ENCODE measurements at regions not wholly inside any gene's neighbourhood (a gene's known extent, or its start where the extent isn't known, plus 50 kb on each side); places are given as distances from the start of the nearest gene placed in this dataset.

DNA sequence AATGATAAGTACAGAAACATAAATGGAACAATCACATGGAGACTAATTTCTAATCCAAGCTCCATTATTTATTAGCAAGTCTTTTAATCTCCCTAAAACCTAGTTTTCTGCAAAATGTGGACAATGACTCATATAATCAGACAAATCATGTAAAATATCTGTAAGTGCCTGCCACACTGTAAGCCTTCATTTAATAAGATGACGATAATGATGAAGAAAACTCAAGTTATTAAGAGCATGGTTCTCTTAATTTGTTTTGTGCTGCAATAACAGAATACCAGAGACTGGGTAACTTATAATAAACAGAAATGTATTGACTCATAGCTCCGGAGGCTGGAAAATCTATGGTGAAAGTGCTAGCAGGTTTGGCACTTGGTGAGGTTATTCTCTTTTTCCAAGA lies 535.3 kb upstream of the LRFN5 start:
- no peaks in the 10 kb centered on the region for H3K4me1 Mint-ChIP-seq
- ATAC-seq (ENCODE audit: low read depth in 2 of 2) (no peak), DNase-seq (no peak)
- H3K4me3 Mint-ChIP-seq: no peak overlapping the region
- no peak overlapping the region for H3K27ac Mint-ChIP-seq
- peaks cover 0 to 2% (median 0%) of the 10 kb centered on the region in 7 donors for H3K9me3 Mint-ChIP-seq
- no peaks in the 10 kb centered on the region for H3K27me3 Mint-ChIP-seq
- H3K36me3 Mint-ChIP-seq: no peaks in the 10 kb centered on the region

DNA sequence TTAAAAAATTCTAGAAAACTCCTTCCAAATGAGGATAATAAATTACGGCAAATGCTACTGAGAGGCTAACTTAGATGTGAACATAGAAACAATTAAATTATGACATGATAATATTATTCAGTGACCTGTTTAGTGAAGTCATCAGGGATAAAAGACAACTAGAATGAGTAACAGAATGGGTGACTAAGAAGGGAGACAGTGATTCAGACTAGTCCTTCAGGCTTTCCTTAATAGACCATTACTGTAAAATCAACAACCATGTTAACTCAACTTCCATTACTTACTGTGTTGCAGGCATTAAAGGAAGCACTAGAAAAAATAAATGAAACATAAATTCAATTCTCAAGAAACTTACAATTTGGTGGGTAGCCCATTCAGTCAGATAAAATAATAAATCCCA lies 543.9 kb upstream of the LRFN5 start:
- no peaks in the 10 kb centered on the region for H3K4me1 Mint-ChIP-seq
- no peaks in the 10 kb centered on the region for H3K36me3 Mint-ChIP-seq
- ATAC-seq (ENCODE audit: low read depth in 2 of 2): no peak
- no peak for DNase-seq
- H3K4me3 Mint-ChIP-seq: no peak overlapping the region
- H3K9me3 Mint-ChIP-seq: peaks cover 0 to 1% (median 0%) of the 10 kb centered on the region in 7 donors
- H3K27ac Mint-ChIP-seq: no peak overlapping the region
- H3K27me3 Mint-ChIP-seq: no peaks in the 10 kb centered on the region

DNA sequence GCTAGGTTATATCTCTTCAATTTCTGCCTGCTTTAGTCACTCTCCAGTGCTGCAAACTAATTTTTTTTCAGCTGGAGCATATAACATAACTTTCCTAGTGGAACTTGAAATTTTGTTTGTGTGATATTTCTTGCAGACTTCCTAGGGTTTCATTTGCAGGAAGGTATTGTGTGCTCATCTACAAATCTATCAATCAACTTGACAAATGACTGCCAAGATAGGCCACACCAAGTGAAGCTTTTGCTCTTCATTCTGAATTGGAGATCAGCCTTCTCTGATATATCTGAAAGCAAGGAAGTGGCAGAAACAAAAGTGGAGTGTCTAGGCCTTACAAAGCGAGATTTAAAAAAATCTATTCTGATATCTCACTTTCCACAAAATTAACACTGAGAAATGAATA lies 551.1 kb upstream of the LRFN5 start:
- Mint-ChIP-seq H3K4me3 (no peak overlapping the region), H3K27ac (no peak overlapping the region), H3K9me3 (peaks cover 0 to 2% (median 0%) of the 10 kb centered on the region in 7 donors), H3K27me3 (no peaks in the 10 kb centered on the region), H3K36me3 (no peaks in the 10 kb centered on the region), H3K4me1 (no peaks in the 10 kb centered on the region)
- ATAC-seq (ENCODE audit: low read depth in 2 of 2) (no peak), DNase-seq (no peak)

DNA sequence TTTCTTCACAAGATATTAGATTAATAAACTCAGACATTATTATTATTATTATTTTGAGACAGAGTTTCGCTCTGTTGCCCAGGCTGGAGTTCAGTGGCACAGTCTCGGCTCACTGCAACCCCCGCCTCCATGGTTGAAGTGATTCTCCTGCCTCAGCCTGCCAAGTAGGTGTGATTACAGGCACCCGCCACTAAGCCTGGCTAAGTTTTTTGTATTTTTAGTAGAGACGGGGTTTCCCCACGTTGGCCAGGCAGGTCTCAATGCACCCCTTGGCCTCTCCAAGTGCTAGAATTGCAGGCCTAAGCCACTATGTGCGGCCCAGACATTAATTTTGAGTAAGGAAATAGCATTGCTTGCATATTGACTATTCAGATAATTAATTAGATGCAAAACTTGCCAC lies 554.9 kb upstream of the LRFN5 start:
- Mint-ChIP-seq H3K27ac (no peak overlapping the region), H3K27me3 (no peaks in the 10 kb centered on the region), H3K4me1 (no peaks in the 10 kb centered on the region), H3K36me3 (no peaks in the 10 kb centered on the region), H3K4me3 (no peak overlapping the region), H3K9me3 (peaks cover 0 to 2% (median 0%) of the 10 kb centered on the region in 7 donors)
- DNase-seq: no peak
- no peak for ATAC-seq (ENCODE audit: low read depth in 2 of 2)

DNA sequence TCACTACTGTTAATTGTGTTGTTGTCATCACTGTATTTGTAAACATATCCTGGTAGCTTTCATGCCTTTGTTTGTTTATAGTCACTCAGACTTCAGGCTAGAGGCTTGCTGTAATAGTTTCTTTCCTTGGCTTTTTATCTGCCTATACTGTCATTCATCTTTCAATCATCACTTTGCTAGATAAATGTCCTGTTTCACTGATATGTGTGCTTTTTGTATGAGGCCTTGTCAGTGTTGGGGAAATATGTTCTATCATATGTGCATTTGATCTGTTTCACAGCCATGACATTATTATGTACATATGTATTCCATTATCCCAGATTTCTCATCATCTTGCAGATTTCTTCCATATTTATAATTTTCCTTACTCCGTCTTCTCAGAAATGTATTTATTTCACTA lies 558.9 kb upstream of the LRFN5 start:
- Mint-ChIP-seq H3K36me3 (no peaks in the 10 kb centered on the region), H3K27ac (no peak overlapping the region), H3K9me3 (peaks cover 0 to 2% (median 0%) of the 10 kb centered on the region in 7 donors), H3K27me3 (no peaks in the 10 kb centered on the region), H3K4me1 (no peaks in the 10 kb centered on the region), H3K4me3 (no peak overlapping the region)
- ATAC-seq (ENCODE audit: low read depth in 2 of 2) (no peak), DNase-seq (no peak)

DNA sequence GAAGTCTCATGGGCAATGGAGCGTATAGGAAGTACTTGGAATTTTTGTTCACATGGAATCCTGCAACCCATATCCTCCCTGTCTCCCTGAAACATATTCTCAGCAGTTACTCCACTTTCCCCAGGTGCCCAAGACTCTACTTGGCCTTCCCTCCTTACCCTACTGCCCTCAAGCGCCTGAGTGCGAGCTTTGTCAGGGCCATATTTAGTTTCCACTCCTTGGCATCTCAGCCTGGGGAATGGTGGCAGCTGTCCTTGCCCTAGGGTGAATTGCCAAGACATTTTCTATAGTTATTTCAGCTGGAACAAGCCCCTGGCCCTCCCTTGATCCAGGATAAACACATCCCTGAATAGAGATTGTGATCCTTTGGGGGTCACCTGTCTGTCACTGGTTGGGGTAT lies 569.3 kb upstream of the LRFN5 start:
- Mint-ChIP-seq H3K9me3 (peaks cover 0 to 4% (median 2%) of the 10 kb centered on the region in 7 donors), H3K27ac (peak overlapping the region in 1 of 6 donors; percentile 10), H3K4me3 (no peak overlapping the region), H3K36me3 (no peaks in the 10 kb centered on the region), H3K4me1 (no peaks in the 10 kb centered on the region), H3K27me3 (no peaks in the 10 kb centered on the region)
- no peak for ATAC-seq (ENCODE audit: low read depth in 2 of 2)
- no peak for DNase-seq

DNA sequence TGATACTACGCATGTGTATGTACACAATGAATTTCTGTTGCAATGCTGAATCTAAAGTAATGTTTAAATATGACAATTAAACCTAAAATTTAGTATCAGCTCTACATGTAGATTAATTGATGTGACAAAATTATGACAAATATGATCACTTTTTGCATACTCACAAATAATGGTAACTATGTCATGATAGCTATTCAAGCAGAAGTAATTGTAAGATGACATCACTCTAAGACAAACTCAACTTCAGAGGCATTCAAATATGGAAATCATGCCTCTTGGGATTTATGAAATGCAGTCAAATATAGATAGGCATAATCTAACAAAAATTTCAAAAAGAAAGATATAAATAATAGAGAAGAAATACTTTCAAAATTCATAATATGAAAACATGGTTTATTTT lies 571.7 kb upstream of the LRFN5 start:
- no peaks in the 10 kb centered on the region for H3K4me1 Mint-ChIP-seq
- H3K36me3 Mint-ChIP-seq: no peaks in the 10 kb centered on the region
- no peak for DNase-seq
- H3K27ac Mint-ChIP-seq: no peak overlapping the region
- no peak overlapping the region for H3K4me3 Mint-ChIP-seq
- H3K27me3 Mint-ChIP-seq: no peaks in the 10 kb centered on the region
- H3K9me3 Mint-ChIP-seq: peaks cover 0 to 7% (median 3%) of the 10 kb centered on the region in 7 donors
- ATAC-seq (ENCODE audit: low read depth in 2 of 2): no peak

DNA sequence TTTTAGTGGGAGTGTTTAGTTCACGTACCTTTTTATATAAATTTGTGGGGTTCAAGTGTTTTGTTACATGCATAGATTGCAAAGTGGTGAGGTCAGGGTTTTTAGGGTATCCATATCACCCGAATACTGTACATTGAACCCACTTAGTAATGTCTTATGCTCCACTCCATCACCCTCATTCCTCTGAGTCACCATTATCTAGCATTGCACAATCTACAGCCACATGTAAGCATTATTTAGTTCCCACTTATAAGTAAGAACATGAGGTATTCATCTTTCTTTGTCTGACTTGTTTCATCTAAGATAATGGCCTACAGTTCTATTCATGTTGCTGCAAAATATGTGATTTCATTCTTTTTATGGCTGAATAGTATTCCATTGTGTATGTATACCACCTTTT lies 583.7 kb upstream of the LRFN5 start:
- Mint-ChIP-seq H3K4me1 (no peaks in the 10 kb centered on the region), H3K27ac (no peak overlapping the region), H3K36me3 (no peaks in the 10 kb centered on the region), H3K27me3 (no peaks in the 10 kb centered on the region), H3K4me3 (no peak overlapping the region), H3K9me3 (peaks cover 0 to 12% (median 0%) of the 10 kb centered on the region in 7 donors)
- ATAC-seq (ENCODE audit: low read depth in 2 of 2): no peak
- no peak for DNase-seq

DNA sequence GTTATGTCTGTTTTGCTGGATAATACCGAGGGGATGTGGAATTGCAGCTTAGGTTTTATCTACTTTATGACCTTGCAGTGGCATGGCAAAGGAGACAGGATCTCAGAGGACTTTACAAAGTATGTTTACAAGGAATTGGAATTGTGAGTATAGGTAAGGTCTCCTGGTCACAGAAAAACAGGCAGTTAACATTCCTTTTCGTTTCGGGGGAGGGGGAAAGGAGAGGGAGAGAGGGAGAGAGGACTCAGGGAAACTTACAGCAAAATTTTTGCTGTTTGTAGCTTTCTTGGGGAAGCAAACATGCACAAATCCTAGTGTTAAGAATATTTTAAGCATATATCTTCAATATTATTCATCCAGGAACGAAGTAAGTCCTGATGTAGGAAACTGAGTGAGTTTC lies 590.5 kb upstream of the LRFN5 start:
- DNase-seq: no peak
- Mint-ChIP-seq H3K27me3 (no peaks in the 10 kb centered on the region), H3K4me3 (no peak overlapping the region), H3K27ac (no peak overlapping the region), H3K4me1 (no peaks in the 10 kb centered on the region), H3K36me3 (no peaks in the 10 kb centered on the region), H3K9me3 (no peaks in the 10 kb centered on the region)
- no peak for ATAC-seq (ENCODE audit: low read depth in 2 of 2)

DNA sequence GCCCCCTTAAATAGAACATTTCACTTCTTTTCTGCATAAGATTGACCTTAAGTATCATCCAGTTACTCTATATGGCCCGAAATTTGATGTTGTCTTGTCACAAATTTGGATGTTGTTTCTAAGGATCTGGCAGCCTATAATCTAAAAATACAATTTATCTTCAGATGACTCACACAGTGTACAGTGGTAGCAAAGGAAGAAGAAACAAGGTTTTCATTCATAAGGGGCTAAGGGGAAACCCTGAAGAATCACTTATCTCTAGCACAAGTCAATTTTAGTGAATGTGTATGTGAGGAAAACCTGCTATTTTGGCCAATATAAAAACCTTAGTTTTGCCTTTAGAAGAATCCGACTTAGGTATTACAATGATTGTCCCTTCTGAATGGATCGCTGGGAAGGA lies 606.3 kb upstream of the LRFN5 start:
- Mint-ChIP-seq H3K4me3 (no peak overlapping the region), H3K27ac (no peak overlapping the region), H3K4me1 (no peaks in the 10 kb centered on the region), H3K9me3 (peaks cover 0 to 4% (median 0%) of the 10 kb centered on the region in 7 donors), H3K27me3 (no peaks in the 10 kb centered on the region), H3K36me3 (no peaks in the 10 kb centered on the region)
- no peak for ATAC-seq (ENCODE audit: low read depth in 2 of 2)
- no peak for DNase-seq

DNA sequence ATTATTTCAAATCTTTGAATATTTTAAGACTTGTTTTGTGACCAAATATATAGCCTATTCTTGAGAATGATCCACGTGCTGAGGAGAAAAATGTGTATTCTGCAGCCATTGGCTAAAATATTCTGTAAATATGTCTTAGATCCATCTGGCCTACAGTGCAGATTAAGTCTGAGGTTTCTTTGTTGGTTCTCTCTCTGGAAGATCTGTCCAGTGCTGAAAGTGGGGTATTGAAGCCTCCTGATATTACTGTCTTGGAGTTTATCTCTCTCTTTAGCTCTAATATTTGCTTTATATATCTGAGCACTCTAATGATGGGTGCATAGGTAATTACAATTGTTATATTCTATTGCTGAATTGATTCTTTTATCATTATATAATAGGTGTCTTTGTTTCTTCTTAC lies 617.4 kb upstream of the LRFN5 start:
- Mint-ChIP-seq H3K4me3 (no peak overlapping the region), H3K27me3 (no peaks in the 10 kb centered on the region), H3K36me3 (no peaks in the 10 kb centered on the region), H3K9me3 (peaks cover 5 to 22% (median 12%) of the 10 kb centered on the region in 7 donors), H3K4me1 (no peaks in the 10 kb centered on the region), H3K27ac (no peak overlapping the region)
- ATAC-seq (ENCODE audit: low read depth in 2 of 2): no peak
- no peak for DNase-seq

DNA sequence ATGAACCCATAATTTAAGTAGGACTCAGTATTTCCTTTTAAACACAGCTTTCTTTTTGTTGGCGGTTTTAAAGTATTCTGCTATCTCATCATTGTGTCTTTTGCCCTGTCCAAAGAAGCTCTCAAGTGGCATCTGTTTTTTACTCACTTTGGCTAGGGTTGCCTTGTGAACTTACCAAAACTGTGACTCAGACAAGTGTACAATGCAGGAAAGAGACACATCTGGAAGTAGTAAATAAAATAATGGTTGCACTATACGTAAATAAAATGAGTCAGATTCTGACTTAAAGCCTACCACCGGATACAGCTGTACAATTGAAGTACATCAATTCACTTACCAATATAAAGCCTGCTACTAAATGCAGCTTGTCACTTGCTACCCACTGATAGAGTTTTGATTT lies 619.2 kb upstream of the LRFN5 start:
- Mint-ChIP-seq H3K9me3 (peaks cover 5 to 18% (median 9%) of the 10 kb centered on the region in 7 donors), H3K4me1 (no peaks in the 10 kb centered on the region), H3K4me3 (no peak overlapping the region), H3K36me3 (no peaks in the 10 kb centered on the region), H3K27ac (no peak overlapping the region), H3K27me3 (no peaks in the 10 kb centered on the region)
- DNase-seq: no peak
- no peak for ATAC-seq (ENCODE audit: low read depth in 2 of 2)

DNA sequence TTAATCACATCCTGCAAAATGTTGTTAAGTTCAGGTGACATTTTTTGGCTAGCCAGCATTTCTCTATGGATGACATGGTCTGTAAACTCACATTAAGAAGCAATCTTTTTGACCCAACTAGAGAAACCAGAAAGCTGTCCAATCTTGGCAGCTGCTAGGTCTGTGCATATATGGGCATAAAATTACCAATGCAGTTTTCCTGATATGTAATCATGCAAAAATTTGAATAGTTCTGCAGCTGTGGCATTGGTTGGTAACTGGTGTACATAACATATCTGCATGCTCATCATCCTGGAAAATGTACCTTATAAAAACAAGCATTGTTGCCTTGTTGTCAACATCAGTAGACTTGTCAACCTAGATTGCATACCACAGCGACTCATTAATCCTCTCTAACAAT lies 620.0 kb upstream of the LRFN5 start:
- no peaks in the 10 kb centered on the region for H3K27me3 Mint-ChIP-seq
- H3K4me1 Mint-ChIP-seq: no peaks in the 10 kb centered on the region
- H3K27ac Mint-ChIP-seq: no peak overlapping the region
- peaks cover 4 to 12% (median 9%) of the 10 kb centered on the region in 7 donors for H3K9me3 Mint-ChIP-seq
- DNase-seq (no peak), ATAC-seq (ENCODE audit: low read depth in 2 of 2) (no peak)
- no peak overlapping the region for H3K4me3 Mint-ChIP-seq
- no peaks in the 10 kb centered on the region for H3K36me3 Mint-ChIP-seq

DNA sequence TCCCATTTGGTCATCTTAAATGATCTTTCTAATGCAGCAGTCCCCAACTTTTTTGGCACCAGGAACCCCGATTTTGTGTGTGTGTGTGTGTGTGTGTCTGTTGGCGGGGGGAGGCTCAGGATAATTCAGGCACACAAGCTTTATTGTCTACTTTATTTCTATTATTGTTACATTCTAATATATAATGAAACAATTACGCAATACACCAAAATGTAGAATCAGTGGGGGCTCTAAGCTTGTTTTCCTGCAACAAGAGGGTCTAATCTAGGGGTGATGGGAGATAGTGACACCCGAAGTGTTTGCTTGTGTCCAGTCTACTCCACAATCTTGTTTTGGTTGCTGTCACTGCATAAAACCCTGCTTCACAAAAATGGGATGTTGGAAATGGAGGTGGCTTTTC lies 621.1 kb upstream of the LRFN5 start:
- Mint-ChIP-seq H3K27me3 (no peaks in the 10 kb centered on the region), H3K9me3 (peaks cover 4 to 12% (median 8%) of the 10 kb centered on the region in 7 donors), H3K4me3 (no peak overlapping the region), H3K36me3 (no peaks in the 10 kb centered on the region), H3K4me1 (no peaks in the 10 kb centered on the region), H3K27ac (no peak overlapping the region)
- ATAC-seq (ENCODE audit: low read depth in 2 of 2) (no peak), DNase-seq (no peak)

DNA sequence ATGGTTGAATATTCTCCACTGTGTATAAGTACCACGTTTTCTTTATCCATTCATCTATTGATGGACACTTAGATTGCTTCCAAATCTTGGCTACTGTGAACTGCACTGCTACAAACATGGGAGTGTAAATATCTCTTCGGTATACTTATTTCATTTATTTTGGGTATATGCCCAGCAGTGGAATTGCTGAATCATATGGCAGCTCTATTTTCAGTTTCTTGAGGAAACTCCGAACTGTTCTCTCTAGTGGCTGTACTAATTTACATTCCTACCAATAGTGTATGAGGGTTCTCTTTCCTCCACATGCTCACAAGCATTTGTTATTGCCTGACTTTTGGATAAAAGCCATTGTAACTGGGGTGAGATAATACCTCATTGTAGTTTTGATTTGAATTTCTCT lies 623.1 kb upstream of the LRFN5 start:
- H3K4me3 Mint-ChIP-seq: no peak overlapping the region
- no peaks in the 10 kb centered on the region for H3K36me3 Mint-ChIP-seq
- no peak for DNase-seq
- H3K9me3 Mint-ChIP-seq: peaks cover 0 to 6% (median 3%) of the 10 kb centered on the region in 7 donors
- ATAC-seq (ENCODE audit: low read depth in 2 of 2): no peak
- no peaks in the 10 kb centered on the region for H3K27me3 Mint-ChIP-seq
- H3K27ac Mint-ChIP-seq: no peak overlapping the region
- H3K4me1 Mint-ChIP-seq: no peaks in the 10 kb centered on the region
